H9 (cell line): ENCODE measurements at regions not wholly inside any gene's neighbourhood (a gene's known extent, or its start where the extent isn't known, plus 50 kb on each side); places are given as distances from the start of the nearest gene placed in this dataset.

Experiments used
- DNase-seq: peaks from one replicate; pipeline ENCODE4 v3.0.0-alpha.2; 2017
- H2AFZ ChIP-seq: one replicate; pipeline ENCODE4 v1.6.1; 2013; ENCODE audit warnings: mild to moderate bottlenecking, low read length, control low read depth, moderate library complexity
- H2AK5ac ChIP-seq: 2 replicates; pipeline ENCODE4 v1.6.1; 2013; ENCODE audit warnings: low read length, control low read depth, mixed read lengths; ENCODE audit not compliant: insufficient read length
- H2BK120ac ChIP-seq: one replicate; pipeline ENCODE4 v1.6.1; 2013; ENCODE audit warnings: low read depth, mild to moderate bottlenecking, low read length, control low read depth, inconsistent platforms; ENCODE audit not compliant: poor library complexity, severe bottlenecking
- H2BK12ac ChIP-seq: 2 replicates; pipeline ENCODE4 v1.6.1; 2013; ENCODE audit warnings: low read length, control low read depth, mixed read lengths, low read depth; ENCODE audit not compliant: insufficient read length
- H2BK15ac ChIP-seq: 2 replicates; pipeline ENCODE4 v1.6.1; 2013; ENCODE audit warnings: low read depth, low read length, control low read depth
- H2BK20ac ChIP-seq: one replicate; pipeline ENCODE4 v1.6.1; 2013; ENCODE audit warnings: low read depth, mild to moderate bottlenecking, low read length, control low read depth, inconsistent platforms; ENCODE audit not compliant: poor library complexity, severe bottlenecking
- H2BK5ac ChIP-seq: 2 replicates; pipeline ENCODE4 v1.6.1; 2013; ENCODE audit warnings: low read length, control low read depth, mixed read lengths; ENCODE audit not compliant: insufficient read length
- H3K14ac ChIP-seq: 2 replicates; pipeline ENCODE4 v1.6.1; 2013; ENCODE audit warnings: low read length, control low read depth; ENCODE audit not compliant: insufficient read depth
- H3K18ac ChIP-seq: 2 replicates; pipeline ENCODE4 v1.6.1; 2013; ENCODE audit warnings: low read depth, mild to moderate bottlenecking, mixed read lengths, low read length, control low read depth; ENCODE audit not compliant: insufficient read length
- H3K23ac ChIP-seq: 2 replicates; pipeline ENCODE4 v1.6.1; 2013; ENCODE audit warnings: low read length, control low read depth, mixed read lengths, low read depth; ENCODE audit not compliant: insufficient read length
- H3K23me2 ChIP-seq: 2 replicates; pipeline ENCODE4 v1.6.1; 2013; ENCODE audit warnings: low read depth, mild to moderate bottlenecking, mixed read lengths, low read length, control low read depth; ENCODE audit not compliant: insufficient read length, poor library complexity, severe bottlenecking
- H3K27ac ChIP-seq: 2 replicates; pipeline ENCODE4 v1.5.1; 2013; ENCODE audit warnings: low read length, control low read depth, mixed read lengths, low read depth; ENCODE audit not compliant: insufficient read length
- H3K27me3 ChIP-seq: 2 replicates; pipeline ENCODE4 v1.6.1; 2013; ENCODE audit warnings: low read length, control low read depth, inconsistent platforms; ENCODE audit not compliant: insufficient read depth
- H3K4ac ChIP-seq: 2 replicates; pipeline ENCODE4 v1.6.1; 2013; ENCODE audit warnings: low read depth, mild to moderate bottlenecking, control low read depth, inconsistent platforms, low read length, moderate library complexity
- H3K4me1 ChIP-seq: 2 replicates; pipeline ENCODE4 v1.6.1; 2013; ENCODE audit warnings: low read length, control low read depth, inconsistent platforms; ENCODE audit not compliant: insufficient read depth
- H3K4me2 ChIP-seq: 2 replicates; pipeline ENCODE4 v1.6.1; 2013; ENCODE audit warnings: low read length, control low read depth, mixed read lengths; ENCODE audit not compliant: insufficient read length, insufficient read depth
- H3K56ac ChIP-seq: 2 replicates; pipeline ENCODE4 v1.6.1; 2013; ENCODE audit warnings: low read depth, mild to moderate bottlenecking, mixed read lengths, low read length, control low read depth; ENCODE audit not compliant: insufficient read length
- H3K79me1 ChIP-seq: 2 replicates; pipeline ENCODE4 v1.6.1; 2013; ENCODE audit warnings: low read depth, mild to moderate bottlenecking, moderate library complexity, low read length, control low read depth, inconsistent platforms; ENCODE audit not compliant: insufficient read depth, poor library complexity, severe bottlenecking
- H3K79me2 ChIP-seq: 2 replicates; pipeline ENCODE4 v1.6.1; 2013; ENCODE audit warnings: low read length, control low read depth, inconsistent platforms; ENCODE audit not compliant: insufficient read depth
- H3K9ac ChIP-seq: 2 replicates; pipeline ENCODE4 v1.6.1; 2013; ENCODE audit warnings: low read length, control low read depth, mixed read lengths; ENCODE audit not compliant: insufficient read length; ENCODE audit errors: extremely low read depth
- H3K9me3 ChIP-seq: one replicate; pipeline ENCODE4 v1.6.1; 2013; ENCODE audit warnings: low read depth, low read length, inconsistent platforms; ENCODE audit not compliant: control insufficient read depth
- H3T11ph ChIP-seq: one replicate; pipeline ENCODE4 v1.6.1; 2013; ENCODE audit warnings: mild to moderate bottlenecking, low read length, control low read depth, inconsistent platforms
- H4K20me1 ChIP-seq: one replicate; pipeline ENCODE4 v1.6.1; 2013; ENCODE audit not compliant: control insufficient read depth, insufficient read length, insufficient read depth
- H4K5ac ChIP-seq: 2 replicates; pipeline ENCODE4 v1.6.1; 2013; ENCODE audit warnings: low read depth, mild to moderate bottlenecking, mixed read lengths, low read length, control low read depth; ENCODE audit not compliant: insufficient read length
- H4K8ac ChIP-seq: replicated peaks from 2 replicates; pipeline ENCODE4 v1.6.1; 2013; ENCODE audit warnings: low read length, control low read depth, mixed read lengths, low read depth; ENCODE audit not compliant: insufficient read length
- H4K91ac ChIP-seq: 2 replicates; pipeline ENCODE4 v1.6.1; 2013; ENCODE audit warnings: low read depth, mild to moderate bottlenecking, moderate library complexity, mixed read lengths, low read length, control low read depth; ENCODE audit not compliant: insufficient read length
- H3K27ac Mint-ChIP-seq, 3 experiments: 2 replicates in 2 of 3; 3 replicates in 1 of 3; pipeline ENCODE4 v1.8.0; 2020 to 2021; ENCODE audit warnings: mixed read lengths in 3 of 3, mild to moderate bottlenecking in 1 of 3, moderate library complexity in 1 of 3
- H3K27me3 Mint-ChIP-seq: 2 replicates; pipeline ENCODE4 v1.8.0; 2021; ENCODE audit warnings: low read depth, mild to moderate bottlenecking, moderate library complexity, mixed read lengths
- H3K36me3 Mint-ChIP-seq, 3 experiments: 2 replicates in 2 of 3; 3 replicates in 1 of 3; pipeline ENCODE4 v1.8.0; 2020 to 2021; ENCODE audit warnings: low read depth in 3 of 3, mixed read lengths in 3 of 3; ENCODE audit not compliant: insufficient read depth in 1 of 3
- H3K4me1 Mint-ChIP-seq, 2 experiments: 2 replicates each; pipeline ENCODE4 v1.8.0; 2020; ENCODE audit warnings: mixed read lengths in 2 of 2
- H3K4me3 Mint-ChIP-seq, 2 experiments: 2 replicates in 1 of 2; 3 replicates in 1 of 2; pipeline ENCODE4 v1.8.0; 2020 to 2021; ENCODE audit warnings: mild to moderate bottlenecking in 2 of 2, mixed read lengths in 2 of 2, moderate library complexity in 1 of 2
- H3K9me3 Mint-ChIP-seq, 2 experiments: 2 replicates in 1 of 2; 3 replicates in 1 of 2; pipeline ENCODE4 v1.8.0; 2020; ENCODE audit warnings: mild to moderate bottlenecking in 2 of 2, mixed read lengths in 2 of 2, moderate library complexity in 1 of 2
- WGBS: extraction: QIAGEN DNeasy Blood & Tissue Kit; methylation state at CpG from one replicate; pipeline ENCODE4 v1.1.7; 2013; ENCODE audit warnings: missing lambda C conversion rate, low lambda C conversion rate, mixed read lengths; ENCODE audit not compliant: insufficient read length; ENCODE audit errors: extremely low coverage; 5-methylcytosine and 5-hydroxymethylcytosine counted together
- TF ChIP-seq, protein P1 (sequence below): fragments of 200-600 bp; sonication (generic); conservative IDR thresholded peaks from 3 replicates; pipeline ENCODE4 v1.8.0; 2021; ENCODE audit warnings: antibody characterized with exemption, mild to moderate bottlenecking

DNA sequence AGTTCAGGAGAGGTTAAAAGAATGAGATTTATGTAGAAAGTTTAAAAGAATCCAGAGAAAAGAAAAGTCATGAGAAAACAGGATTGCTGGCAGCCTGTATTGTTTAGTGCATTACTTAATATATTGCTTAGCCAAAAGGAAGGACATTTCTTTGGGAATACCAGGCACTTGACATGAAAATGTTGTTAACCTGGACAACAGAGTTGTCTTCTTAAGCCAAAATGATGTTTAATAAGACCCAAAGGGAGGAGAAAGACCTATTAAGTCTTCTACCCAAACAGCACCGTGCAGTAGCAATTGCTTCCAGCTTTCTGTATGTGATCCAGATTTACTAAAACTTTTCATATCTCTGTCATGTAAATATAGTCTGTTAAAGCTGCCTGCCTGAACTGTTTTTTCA lies 74.0 kb upstream of the PRLR start:
- Histone ChIP-seq H3K79me2 (no peaks in the 10 kb centered on the region), H4K5ac (no peak overlapping the region), H3T11ph (no peak overlapping the region), H4K8ac (no peak overlapping the region), H3K27me3 (no peaks in the 10 kb centered on the region), H3K4me1 (no peaks in the 10 kb centered on the region), H2BK20ac (no peak overlapping the region), H3K18ac (no peak overlapping the region), H3K23ac (no peak overlapping the region), H2BK12ac (no peak overlapping the region), H2AK5ac (no peak overlapping the region), H3K27ac (no peak overlapping the region), H3K4ac (no peak overlapping the region), H2BK15ac (no peak overlapping the region), H4K91ac (no peak overlapping the region), H3K79me1 (no peaks in the 10 kb centered on the region), H3K23me2 (no peaks in the 10 kb centered on the region), H3K9ac (no peak overlapping the region), H3K9me3 (no peaks in the 10 kb centered on the region), H3K4me2 (no peak overlapping the region), H3K56ac (no peak overlapping the region), H2BK5ac (no peak overlapping the region), H4K20me1 (no peaks in the 10 kb centered on the region), H2BK120ac (no peak overlapping the region), H3K14ac (no peak overlapping the region), H2AFZ (no peak overlapping the region)
- Mint-ChIP-seq H3K4me3 (no peak overlapping the region), H3K36me3 (no peaks in the 10 kb centered on the region), H3K4me1 (peaks cover 9 to 10% of the 10 kb centered on the region in 2 experiments), H3K9me3 (peaks cover 0 to 5% of the 10 kb centered on the region in 2 experiments; a peak in 1 of 5 replicates), H3K27me3 (no peaks in the 10 kb centered on the region), H3K27ac (no peak overlapping the region; a peak in 1 of 7 replicates)
- DNase-seq: no peak
- TF ChIP-seq, protein P1, sequence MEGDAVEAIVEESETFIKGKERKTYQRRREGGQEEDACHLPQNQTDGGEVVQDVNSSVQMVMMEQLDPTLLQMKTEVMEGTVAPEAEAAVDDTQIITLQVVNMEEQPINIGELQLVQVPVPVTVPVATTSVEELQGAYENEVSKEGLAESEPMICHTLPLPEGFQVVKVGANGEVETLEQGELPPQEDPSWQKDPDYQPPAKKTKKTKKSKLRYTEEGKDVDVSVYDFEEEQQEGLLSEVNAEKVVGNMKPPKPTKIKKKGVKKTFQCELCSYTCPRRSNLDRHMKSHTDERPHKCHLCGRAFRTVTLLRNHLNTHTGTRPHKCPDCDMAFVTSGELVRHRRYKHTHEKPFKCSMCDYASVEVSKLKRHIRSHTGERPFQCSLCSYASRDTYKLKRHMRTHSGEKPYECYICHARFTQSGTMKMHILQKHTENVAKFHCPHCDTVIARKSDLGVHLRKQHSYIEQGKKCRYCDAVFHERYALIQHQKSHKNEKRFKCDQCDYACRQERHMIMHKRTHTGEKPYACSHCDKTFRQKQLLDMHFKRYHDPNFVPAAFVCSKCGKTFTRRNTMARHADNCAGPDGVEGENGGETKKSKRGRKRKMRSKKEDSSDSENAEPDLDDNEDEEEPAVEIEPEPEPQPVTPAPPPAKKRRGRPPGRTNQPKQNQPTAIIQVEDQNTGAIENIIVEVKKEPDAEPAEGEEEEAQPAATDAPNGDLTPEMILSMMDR: no peak
- WGBS: no CpG with 5 or more reads among the region's 1 CpG
